ENCODE measurements at regions not wholly inside any gene's neighbourhood (a gene's known extent, or its start where the extent isn't known, plus 50 kb on each side); places are given as distances from the start of the nearest gene placed in this dataset.

- TF ChIP-seq POLR2A (IDR thresholded peaks at IDR 0.05) (no peak), CTCF (IDR thresholded peaks at IDR 0.05) (no peak)
- 87 to 94% methylated on average over 4 of the region's 4 CpGs for WGBS, 2 donors
- DNase-seq (ENCODE audit: low spot score in 2 of 2), result peak in 1 of 2 donors; percentile 57
- intact Hi-C loops (cut with DNase I; ENCODE audit: low total_unique reads), result no loop called here
- no peak overlapping the region for H3K4me3 ChIP-seq (ENCODE audit: low read depth, poor library complexity, severe bottlenecking)
Observed at GRCh38 chr2:128640166-128640844, 321.6 kb upstream of the HS6ST1 start.

- TF ChIP-seq CTCF (IDR thresholded peaks at IDR 0.05) (no peak), POLR2A (IDR thresholded peaks at IDR 0.05) (no peak)
- intact Hi-C loops (cut with DNase I; ENCODE audit: low total_unique reads), result no loop called here
- no peak overlapping the region for H3K4me3 ChIP-seq (ENCODE audit: low read depth, poor library complexity, severe bottlenecking)
- DNase-seq (ENCODE audit: low spot score in 2 of 2), result peak in 1 of 2 donors; percentile 31
- WGBS, 2 donors, result 83 to 89% methylated on average over 6 of the region's 6 CpGs
Observed at GRCh38 chr2:128640845-128641360, 322.2 kb upstream of the HS6ST1 start.

- WGBS, 2 donors, result 82 to 91% methylated on average over 11 of the region's 11 CpGs
- DNase-seq (ENCODE audit: low spot score in 2 of 2), result peak in 1 of 2 donors; percentile 78
Observed at GRCh38 chr2:128641421-128642080, 322.9 kb upstream of the HS6ST1 start.

GRCh38 chr2:128642316-128642715 is 323.6 kb upstream of the HS6ST1 start:
- WGBS, 2 donors, result 88 to 92% methylated on average over 5 of the region's 5 CpGs
- TF ChIP-seq POLR2A (IDR thresholded peaks at IDR 0.05) (no peak), CTCF (IDR thresholded peaks at IDR 0.05) (no peak)
- peak in 1 of 2 donors; percentile 79 for DNase-seq (ENCODE audit: low spot score in 2 of 2)
- H3K4me3 ChIP-seq (ENCODE audit: low read depth, poor library complexity, severe bottlenecking), result no peak overlapping the region
- intact Hi-C loops (cut with DNase I; ENCODE audit: low total_unique reads), result no loop called here

More at GRCh38 chr2:128641421-128642080, 322.9 kb upstream of the HS6ST1 start:
- no peak overlapping the region for H3K4me3 ChIP-seq (ENCODE audit: low read depth, poor library complexity, severe bottlenecking)
- intact Hi-C loops (cut with DNase I; ENCODE audit: low total_unique reads), result no loop called here
- TF ChIP-seq CTCF (IDR thresholded peaks at IDR 0.05), result no peak
- no peak for TF ChIP-seq POLR2A (IDR thresholded peaks at IDR 0.05)

GRCh38 chr2:128642821-128643220 is 324.2 kb upstream of the HS6ST1 start:
- TF ChIP-seq CTCF (IDR thresholded peaks at IDR 0.05), result no peak
- H3K4me3 ChIP-seq (ENCODE audit: low read depth, poor library complexity, severe bottlenecking), result no peak overlapping the region
- intact Hi-C loops (cut with DNase I; ENCODE audit: low total_unique reads), result no loop called here
- peak in 1 of 2 donors; percentile 43 for DNase-seq (ENCODE audit: low spot score in 2 of 2)
- 73 to 75% methylated on average over 5 of the region's 5 CpGs for WGBS, 2 donors

Data from lower leg skin (tissue), 4 donors.